GM21423 (cell line): ENCODE measurements at regions not wholly inside any gene's neighbourhood (a gene's known extent, or its start where the extent isn't known, plus 50 kb on each side); places are given as distances from the start of the nearest gene placed in this dataset.

Experiments
- ATAC-seq: cut with Tn5 transposase; IDR thresholded peaks from one replicate; pipeline ENCODE4 v1.9.1; 2021; ENCODE audit warnings: mild to moderate bottlenecking, moderate library complexity; ENCODE audit not compliant: unreplicated experiment

GRCh38 chr2:2758793-2759367, 427.8 kb upstream of the MYT1L start:
- no peak for ATAC-seq

- no peak for ATAC-seq
Observed at GRCh38 chr2:2757764-2758163, 426.7 kb upstream of the MYT1L start.

GRCh38 chr2:2756886-2757285, 425.8 kb upstream of the MYT1L start:
- no peak for ATAC-seq

- no peak for ATAC-seq
Observed at GRCh38 chr2:2755990-2756389, 424.9 kb upstream of the MYT1L start.

GRCh38 chr2:2754940-2755339, 423.9 kb upstream of the MYT1L start:
- ATAC-seq: no peak

GRCh38 chr2:2751715-2752315, 420.7 kb upstream of the MYT1L start:
- ATAC-seq: no peak

- no peak for ATAC-seq
Observed at GRCh38 chr2:2750867-2751714, 420.0 kb upstream of the MYT1L start.

DNA sequence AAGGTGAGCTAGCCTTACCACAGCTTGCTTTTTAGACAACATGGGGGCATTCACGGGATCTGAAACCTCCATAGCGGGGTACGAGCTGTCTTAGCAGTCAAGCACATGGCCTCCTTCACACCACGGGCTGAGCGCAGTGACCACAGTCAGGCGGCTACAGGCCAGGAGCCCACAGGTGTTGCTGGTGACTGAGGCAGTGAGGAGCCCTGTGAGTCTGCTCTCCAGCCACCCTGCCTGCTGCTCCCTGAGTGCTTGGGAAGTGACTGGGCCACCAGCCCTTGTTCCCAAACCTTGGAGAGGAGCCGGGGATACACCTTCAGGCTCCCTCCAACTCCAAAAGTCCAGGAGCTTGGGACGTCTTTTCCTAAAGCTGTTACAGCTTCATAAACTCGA, 418.1 kb upstream of the MYT1L start:
- ATAC-seq: no peak

DNA sequence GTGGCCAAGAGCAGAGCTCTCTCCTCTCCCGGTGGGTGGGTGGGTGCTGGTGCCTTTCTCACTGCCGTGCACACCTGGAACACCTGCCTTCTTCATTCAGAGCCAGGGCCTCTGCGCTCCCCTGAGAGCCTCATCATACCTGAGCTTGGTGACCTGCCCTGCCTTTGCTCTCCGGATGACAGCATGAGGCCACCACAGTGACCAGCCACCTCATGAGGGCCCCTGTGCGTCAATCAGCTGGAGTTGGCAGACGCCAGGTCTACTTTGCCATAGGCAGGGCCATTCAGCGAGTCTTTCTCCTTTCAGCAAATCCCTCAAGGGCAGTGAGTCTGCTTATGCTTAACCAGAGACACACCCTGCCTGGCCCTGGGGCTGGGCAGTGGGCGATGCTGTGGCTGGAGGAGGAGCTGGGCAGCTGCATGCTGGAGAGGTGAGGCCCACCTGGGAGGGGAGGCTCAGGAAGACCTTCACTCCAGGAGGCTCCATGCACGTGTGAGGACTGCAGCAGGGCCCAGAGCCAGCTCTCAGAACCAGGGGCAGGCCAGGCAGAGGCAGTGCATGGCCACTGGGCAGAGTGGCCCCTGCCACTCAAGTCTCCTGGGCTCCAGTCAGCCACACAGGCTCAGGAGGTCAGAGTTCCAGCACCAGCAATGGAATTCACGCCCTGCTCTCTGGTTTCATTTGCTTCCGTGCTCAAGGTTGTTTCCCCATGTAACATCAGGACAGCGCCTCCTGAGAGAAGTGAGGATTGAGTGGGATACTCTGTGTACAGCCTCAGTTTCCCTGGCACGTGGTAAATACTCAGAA, 417.5 kb upstream of the MYT1L start:
- ATAC-seq: no peak

- no peak for ATAC-seq
Observed at GRCh38 chr2:2747797-2748301, 416.8 kb upstream of the MYT1L start.

DNA sequence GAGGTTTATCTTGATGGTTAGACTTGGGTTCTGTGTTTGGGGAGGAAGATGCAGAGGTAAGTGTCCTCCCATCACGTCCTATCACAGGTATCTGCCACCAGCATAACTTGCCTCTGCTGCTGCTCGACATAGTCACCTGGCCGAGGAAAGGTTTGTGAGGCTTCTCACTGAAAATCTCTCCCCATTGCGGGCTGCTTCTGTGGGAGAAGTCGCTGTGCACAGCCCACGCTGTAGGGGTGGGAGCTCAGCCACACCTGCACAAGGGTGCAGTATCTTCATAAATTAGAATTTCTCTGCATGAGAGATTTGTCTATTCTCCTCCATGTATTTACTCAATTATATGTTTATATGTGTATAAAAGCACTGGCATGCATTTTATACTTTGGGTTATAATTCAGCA, 415.7 kb upstream of the MYT1L start:
- no peak for ATAC-seq

GRCh38 chr2:2744958-2745715, 414.1 kb upstream of the MYT1L start:
- no peak for ATAC-seq

- ATAC-seq: no peak
Observed at GRCh38 chr2:2744107-2744506, 413.0 kb upstream of the MYT1L start.

GRCh38 chr2:2743164-2743571, 412.1 kb upstream of the MYT1L start:
- no peak for ATAC-seq

DNA sequence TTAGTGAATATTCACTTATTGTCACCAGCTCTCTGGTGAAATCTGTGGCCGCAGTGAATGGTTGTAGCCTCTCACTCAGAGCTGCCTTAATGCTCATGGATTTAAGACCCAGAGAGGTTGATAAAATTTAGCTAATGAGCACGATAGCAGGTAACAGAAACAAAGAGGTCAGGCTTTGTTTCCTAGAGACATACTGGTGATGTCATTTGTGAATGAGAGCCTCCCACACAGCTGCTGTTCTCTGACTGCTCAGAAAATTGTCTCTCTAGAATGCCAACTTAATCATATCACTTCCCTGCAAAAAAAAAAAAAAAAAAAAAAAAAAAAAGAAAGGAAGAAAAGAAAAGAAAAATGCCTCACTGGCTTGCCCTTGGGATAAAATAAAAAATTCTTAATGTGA, 411.7 kb upstream of the MYT1L start:
- no peak for ATAC-seq

DNA sequence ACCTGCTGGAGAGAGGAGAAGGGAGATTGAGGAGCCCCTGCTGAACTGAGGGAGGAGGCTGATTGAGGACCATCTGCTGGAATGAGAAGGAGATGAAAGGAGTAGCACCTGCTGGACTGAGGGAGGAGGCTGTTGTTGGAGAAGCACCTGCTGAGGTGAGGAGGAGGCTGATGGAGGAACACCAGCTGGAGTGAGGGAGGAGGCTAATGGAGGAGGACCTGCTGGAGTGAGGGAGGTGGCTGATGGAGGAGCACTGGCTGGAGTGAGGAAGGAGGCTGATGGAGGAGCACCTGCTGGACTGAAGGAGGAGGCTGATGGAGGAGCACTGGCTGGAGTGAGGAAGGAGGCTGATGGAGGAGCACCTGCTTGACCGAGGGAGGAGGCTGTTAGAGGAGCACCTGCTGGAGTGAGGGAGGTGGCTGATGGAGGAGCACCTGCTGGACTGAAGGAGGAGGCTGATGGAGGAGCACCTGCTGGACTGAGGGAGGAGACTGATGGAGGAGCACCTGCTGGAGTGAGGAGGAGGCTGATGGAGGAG, 409.2 kb upstream of the MYT1L start:
- no peak for ATAC-seq

- ATAC-seq: no peak
Observed at GRCh38 chr2:2739231-2739795, 408.2 kb upstream of the MYT1L start.

DNA sequence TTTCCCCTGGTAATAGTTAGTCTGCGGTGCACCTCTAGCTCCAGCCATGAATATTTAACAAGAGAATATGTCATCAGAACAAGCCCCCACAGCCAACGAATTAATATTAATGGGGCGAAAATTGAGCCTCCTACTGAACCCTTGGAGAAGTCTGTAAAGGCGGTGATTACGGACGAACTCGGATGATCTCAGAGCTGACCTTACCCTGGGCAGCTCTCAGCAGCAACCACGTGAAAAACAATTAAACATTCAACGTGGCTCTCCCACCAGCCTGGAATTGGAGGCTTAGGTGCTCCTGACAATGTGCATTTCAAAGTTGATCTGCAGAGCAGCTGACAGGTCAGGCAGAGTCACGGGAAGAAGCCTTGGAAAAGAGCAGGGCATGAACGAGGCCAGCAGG, 407.6 kb upstream of the MYT1L start:
- ATAC-seq: no peak

- no peak for ATAC-seq
Observed at GRCh38 chr2:2738276-2738675, 407.2 kb upstream of the MYT1L start.

- no peak for ATAC-seq
Observed at GRCh38 chr2:2735041-2735440, 404.0 kb upstream of the MYT1L start.
